ENCODE measurements at regions not wholly inside any gene's neighbourhood (a gene's known extent, or its start where the extent isn't known, plus 50 kb on each side); places are given as distances from the start of the nearest gene placed in this dataset.

- TF ChIP-seq CTCF (conservative IDR thresholded peaks at IDR 0.05 in 1 of 2, IDR thresholded peaks at IDR 0.05 in 1 of 2; ENCODE audit: extremely low read depth in 1 of 2, insufficient read depth in 1 of 2, low read depth in 1 of 2, low read length in 2 of 2) (no peak), EZH2 (IDR thresholded peaks at IDR 0.05; ENCODE audit: borderline replicate concordance, low read length) (no peak)
Observed at GRCh38 chr5:158513490-158514318, 586.0 kb downstream of the EBF1 start.
